ENCODE measurements at regions not wholly inside any gene's neighbourhood (a gene's known extent, or its start where the extent isn't known, plus 50 kb on each side); places are given as distances from the start of the nearest gene placed in this dataset.

DNA sequence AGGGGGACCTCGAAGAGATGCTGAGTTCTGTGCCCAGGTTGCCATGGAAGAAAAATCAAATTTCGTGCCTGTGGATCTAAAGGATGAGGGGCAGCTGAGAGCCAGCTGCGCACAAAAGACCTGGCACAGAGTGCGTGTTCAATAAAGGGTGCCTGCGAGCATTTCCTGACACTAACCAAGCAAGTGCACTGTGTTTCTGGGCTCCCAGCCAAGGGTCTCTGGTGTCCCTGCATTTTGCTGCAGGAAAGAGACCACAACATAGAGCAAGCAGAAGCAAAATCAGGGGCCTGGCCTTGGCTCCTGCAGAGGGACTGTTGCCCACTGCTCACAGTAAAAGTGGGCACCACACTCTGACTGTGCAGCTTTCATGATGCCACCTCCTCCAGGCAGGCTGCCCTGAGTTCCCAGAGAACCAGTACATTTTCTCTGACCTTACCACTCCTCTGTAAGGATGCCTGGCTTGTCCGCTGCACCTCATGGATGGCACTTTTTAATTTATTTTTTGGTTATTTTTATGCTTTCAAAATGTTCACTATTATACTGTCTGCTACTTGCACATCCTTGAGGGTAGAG lies 70.8 kb upstream of the GPR12 start:
- DNase-seq (ENCODE audit: low read depth in 1 of 2, low spot score in 1 of 2): no peak
- no peaks in the 10 kb centered on the region for H3K36me3 ChIP-seq
- H3K4me1 ChIP-seq (ENCODE audit: low read depth): no peaks in the 10 kb centered on the region
- no peak overlapping the region for H3K4me3 ChIP-seq
- no peaks in the 10 kb centered on the region for H3K27me3 ChIP-seq
- TF ChIP-seq, protein P1, sequence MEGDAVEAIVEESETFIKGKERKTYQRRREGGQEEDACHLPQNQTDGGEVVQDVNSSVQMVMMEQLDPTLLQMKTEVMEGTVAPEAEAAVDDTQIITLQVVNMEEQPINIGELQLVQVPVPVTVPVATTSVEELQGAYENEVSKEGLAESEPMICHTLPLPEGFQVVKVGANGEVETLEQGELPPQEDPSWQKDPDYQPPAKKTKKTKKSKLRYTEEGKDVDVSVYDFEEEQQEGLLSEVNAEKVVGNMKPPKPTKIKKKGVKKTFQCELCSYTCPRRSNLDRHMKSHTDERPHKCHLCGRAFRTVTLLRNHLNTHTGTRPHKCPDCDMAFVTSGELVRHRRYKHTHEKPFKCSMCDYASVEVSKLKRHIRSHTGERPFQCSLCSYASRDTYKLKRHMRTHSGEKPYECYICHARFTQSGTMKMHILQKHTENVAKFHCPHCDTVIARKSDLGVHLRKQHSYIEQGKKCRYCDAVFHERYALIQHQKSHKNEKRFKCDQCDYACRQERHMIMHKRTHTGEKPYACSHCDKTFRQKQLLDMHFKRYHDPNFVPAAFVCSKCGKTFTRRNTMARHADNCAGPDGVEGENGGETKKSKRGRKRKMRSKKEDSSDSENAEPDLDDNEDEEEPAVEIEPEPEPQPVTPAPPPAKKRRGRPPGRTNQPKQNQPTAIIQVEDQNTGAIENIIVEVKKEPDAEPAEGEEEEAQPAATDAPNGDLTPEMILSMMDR (IDR thresholded peaks at IDR 0.05; ENCODE audit: low read depth, low read length): no peak
- H3K27ac ChIP-seq: no peak overlapping the region
- H3K9me3 ChIP-seq (ENCODE audit: low read depth): no peaks in the 10 kb centered on the region

DNA sequence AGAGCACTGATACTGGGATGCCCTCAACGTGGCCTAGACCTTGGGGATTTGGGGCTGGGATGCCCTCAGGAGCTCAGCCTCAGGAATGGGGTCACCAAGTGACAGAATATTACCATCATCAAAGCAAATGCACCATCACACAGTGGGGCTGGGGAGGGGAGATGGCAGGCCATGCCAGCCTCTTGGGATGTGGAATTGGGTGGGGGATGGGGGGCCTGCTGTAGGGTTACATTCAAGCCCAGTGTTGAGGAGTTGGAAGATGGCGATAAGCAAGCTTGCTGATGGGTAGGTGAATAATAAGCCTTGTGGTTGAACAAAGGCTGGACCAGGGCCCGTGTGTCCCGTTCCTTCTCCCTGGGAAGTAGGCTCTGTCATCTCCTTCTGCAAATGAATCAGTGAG lies 69.1 kb upstream of the GPR12 start:
- TF ChIP-seq, protein P1 (IDR thresholded peaks at IDR 0.05; ENCODE audit: low read depth, low read length): no peak
- Histone ChIP-seq H3K4me1 (ENCODE audit: low read depth) (no peaks in the 10 kb centered on the region), H3K27me3 (no peaks in the 10 kb centered on the region), H3K4me3 (no peak overlapping the region), H3K9me3 (ENCODE audit: low read depth) (no peaks in the 10 kb centered on the region), H3K27ac (no peak overlapping the region), H3K36me3 (no peaks in the 10 kb centered on the region)
- DNase-seq (ENCODE audit: low read depth in 1 of 2, low spot score in 1 of 2): no peak

DNA sequence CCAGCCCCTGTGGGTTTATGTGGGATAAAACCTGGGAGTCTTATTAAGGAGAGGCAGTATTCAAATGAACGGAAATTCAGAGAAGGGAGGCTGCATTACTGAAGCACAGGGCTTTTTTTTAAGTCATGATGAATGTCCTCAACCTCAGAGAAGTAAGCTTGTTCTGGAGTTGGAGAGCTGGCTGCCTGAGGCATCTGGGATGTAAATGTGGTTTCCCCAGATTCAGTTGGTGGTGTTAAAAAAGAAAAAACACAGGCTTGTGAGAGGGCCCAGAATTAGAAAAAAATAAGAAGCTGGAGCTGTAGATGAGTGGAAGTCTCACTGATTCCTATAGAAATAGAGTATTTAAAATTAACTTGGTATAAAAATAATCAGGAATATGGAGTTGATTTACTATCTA lies 64.0 kb upstream of the GPR12 start:
- Histone ChIP-seq H3K36me3 (no peaks in the 10 kb centered on the region), H3K4me1 (ENCODE audit: low read depth) (no peaks in the 10 kb centered on the region), H3K27me3 (no peaks in the 10 kb centered on the region), H3K9me3 (ENCODE audit: low read depth) (no peaks in the 10 kb centered on the region), H3K4me3 (no peak overlapping the region), H3K27ac (no peak overlapping the region)
- no peak for DNase-seq (ENCODE audit: low read depth in 1 of 2, low spot score in 1 of 2)
- TF ChIP-seq, protein P1 (IDR thresholded peaks at IDR 0.05; ENCODE audit: low read depth, low read length): no peak

DNA sequence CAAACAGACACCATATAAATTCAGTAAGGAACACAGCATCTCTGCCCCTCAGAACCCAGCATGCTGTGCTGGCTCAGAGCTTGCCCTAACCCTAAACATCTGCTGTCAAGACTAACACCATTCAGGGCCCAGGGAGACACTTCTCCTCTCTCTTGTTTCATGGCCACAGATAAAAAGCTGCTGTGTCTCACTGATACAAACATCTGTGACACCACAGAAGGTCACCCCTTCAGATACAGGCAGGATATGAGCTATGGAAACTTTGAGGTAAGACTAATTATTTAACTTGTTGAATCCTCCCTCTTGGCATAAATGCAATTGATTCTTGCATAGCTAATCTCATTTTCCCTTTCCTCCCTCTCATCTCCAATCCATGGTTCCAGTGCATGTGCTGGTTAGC lies 61.6 kb upstream of the GPR12 start:
- H3K9me3 ChIP-seq (ENCODE audit: low read depth): no peaks in the 10 kb centered on the region
- no peak overlapping the region for H3K4me3 ChIP-seq
- DNase-seq (ENCODE audit: low read depth in 1 of 2, low spot score in 1 of 2): no peak
- H3K4me1 ChIP-seq (ENCODE audit: low read depth): peaks cover 7% of the 10 kb centered on the region
- H3K27ac ChIP-seq: no peak overlapping the region
- H3K27me3 ChIP-seq: no peaks in the 10 kb centered on the region
- H3K36me3 ChIP-seq: no peaks in the 10 kb centered on the region
- TF ChIP-seq, protein P1 (IDR thresholded peaks at IDR 0.05; ENCODE audit: low read depth, low read length): no peak

DNA sequence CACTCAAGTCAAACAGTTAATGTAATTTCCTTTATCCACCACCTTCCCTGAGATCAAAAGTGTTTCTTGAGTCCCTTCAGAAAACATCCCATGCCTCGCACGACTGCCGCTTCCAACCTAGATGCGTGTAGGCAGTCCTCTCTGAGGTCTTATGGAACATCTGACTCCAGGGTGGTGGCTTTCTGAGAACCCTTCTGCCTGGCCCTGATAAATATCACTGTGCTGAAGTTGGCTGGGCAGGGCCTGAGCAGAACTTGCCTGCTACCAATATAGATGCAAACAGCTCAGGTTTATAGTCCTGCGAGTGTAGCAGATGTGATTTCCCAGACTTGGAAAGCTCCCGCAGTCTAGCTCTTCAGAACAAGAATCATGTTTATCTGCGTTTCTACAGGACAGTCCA lies 61.1 kb upstream of the GPR12 start:
- no peaks in the 10 kb centered on the region for H3K27me3 ChIP-seq
- H3K36me3 ChIP-seq: no peaks in the 10 kb centered on the region
- peaks cover 7% of the 10 kb centered on the region for H3K4me1 ChIP-seq (ENCODE audit: low read depth)
- H3K4me3 ChIP-seq: no peak overlapping the region
- H3K9me3 ChIP-seq (ENCODE audit: low read depth): no peaks in the 10 kb centered on the region
- no peak for DNase-seq (ENCODE audit: low read depth in 1 of 2, low spot score in 1 of 2)
- TF ChIP-seq, protein P1 (IDR thresholded peaks at IDR 0.05; ENCODE audit: low read depth, low read length): no peak
- no peak overlapping the region for H3K27ac ChIP-seq

DNA sequence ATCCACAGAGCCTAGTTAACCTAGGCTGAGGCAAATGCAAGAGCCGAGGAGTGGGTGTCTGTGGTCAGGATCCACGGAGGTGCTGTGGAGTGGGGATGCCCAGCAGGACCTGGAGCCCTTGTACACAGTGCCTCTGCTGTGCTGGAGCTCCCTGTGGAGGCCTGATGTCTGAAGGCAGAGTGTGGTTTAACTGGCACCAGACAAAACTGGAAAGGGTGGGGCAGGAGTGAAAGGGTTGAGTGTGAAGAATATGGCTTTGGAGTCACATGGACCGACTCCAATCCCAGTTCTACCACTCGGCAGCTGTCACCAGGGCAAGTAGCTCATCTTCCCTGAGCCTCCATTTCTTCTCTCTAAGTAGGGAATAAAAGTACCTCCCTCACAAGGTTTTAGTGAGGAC lies 60.3 kb upstream of the GPR12 start:
- no peak for DNase-seq (ENCODE audit: low read depth in 1 of 2, low spot score in 1 of 2)
- Histone ChIP-seq H3K27me3 (no peaks in the 10 kb centered on the region), H3K4me1 (ENCODE audit: low read depth) (peaks cover 7% of the 10 kb centered on the region), H3K9me3 (ENCODE audit: low read depth) (no peaks in the 10 kb centered on the region), H3K27ac (no peak overlapping the region), H3K4me3 (no peak overlapping the region), H3K36me3 (no peaks in the 10 kb centered on the region)
- TF ChIP-seq, protein P1 (IDR thresholded peaks at IDR 0.05; ENCODE audit: low read depth, low read length): no peak
